Stimulated activated naive CD4-positive, alpha-beta T cell (primary cell): ENCODE measurements at regions not wholly inside any gene's neighbourhood (a gene's known extent, or its start where the extent isn't known, plus 50 kb on each side); places are given as distances from the start of the nearest gene placed in this dataset.

Source experiments
- DNase-seq, 6 experiments: peaks; one replicate each; lab custom pipeline; 2025; lab: John Stamatoyannopoulos, UW

- DNase-seq = no peak
Observed at GRCh38 chr5:56320686-56321085, 87.6 kb upstream of the ANKRD55 start.

DNA sequence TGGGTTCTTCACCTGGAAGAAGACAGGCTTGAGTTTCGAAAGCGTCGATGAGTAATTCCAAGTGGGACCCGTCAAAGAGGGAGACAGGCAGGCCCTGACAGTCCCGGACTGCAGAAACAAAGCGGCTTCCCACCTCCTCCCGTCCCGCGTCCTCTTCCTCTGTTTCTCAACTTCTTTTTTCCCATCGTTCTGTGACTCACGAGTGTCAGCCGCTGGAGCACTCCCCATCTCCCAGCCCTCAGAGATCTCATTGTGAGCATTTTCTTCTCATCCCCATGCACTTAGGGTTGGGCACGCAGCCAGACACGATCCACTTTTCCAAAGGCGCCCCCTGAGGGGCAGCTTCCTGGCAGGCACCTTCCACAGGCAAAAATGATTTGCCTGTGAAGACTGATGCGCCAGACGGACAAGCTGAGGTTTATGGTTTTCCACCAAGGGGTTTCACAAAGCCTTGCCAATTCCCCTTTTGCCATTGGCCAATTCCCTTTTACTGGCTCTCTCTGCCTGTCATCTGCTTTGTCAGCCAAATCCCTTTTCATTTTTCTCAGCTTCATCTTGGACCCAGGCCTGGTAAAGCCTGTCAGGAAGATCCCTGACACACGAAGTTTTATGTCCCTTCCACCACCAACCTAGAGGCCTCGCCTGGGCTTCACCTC is 86.5 kb upstream of the ANKRD55 start:
- DNase-seq = no peak

DNA sequence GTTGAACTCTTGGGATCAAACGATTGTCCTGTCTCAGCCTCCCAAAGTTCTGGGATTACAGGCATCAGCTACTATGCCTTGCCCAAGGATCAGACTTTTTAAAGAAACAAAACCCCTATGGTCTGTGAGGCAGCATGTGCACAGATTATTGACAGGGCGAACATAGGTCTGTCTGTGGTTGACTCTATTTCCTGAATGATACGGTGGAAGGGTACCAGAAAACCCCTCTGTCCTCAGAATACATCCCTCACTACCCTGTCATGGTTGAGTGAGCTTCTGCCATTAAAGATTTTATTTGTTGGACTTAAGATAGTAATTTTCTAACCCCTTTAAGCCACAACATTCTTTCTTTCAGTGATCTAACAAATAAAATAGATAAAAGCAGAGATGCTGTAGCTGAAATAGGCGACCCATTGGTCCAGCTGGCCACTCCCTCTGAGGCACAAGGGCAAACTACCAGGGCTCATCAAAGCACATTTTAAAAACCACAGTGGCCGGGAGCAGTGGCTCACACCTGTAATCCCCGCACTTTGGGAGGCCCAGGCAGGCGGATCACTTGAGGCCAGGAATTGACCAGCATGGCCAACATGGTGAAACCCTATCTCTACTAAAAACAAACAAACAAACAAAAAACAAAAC is 84.9 kb upstream of the ANKRD55 start:
- DNase-seq = no peak

- peak in 3 of 6 experiments; percentile 1 to 39 (median 34) for DNase-seq
Observed at GRCh38 chr5:56316299-56316994, 83.3 kb upstream of the ANKRD55 start.

- peak in 1 of 6 experiments; percentile 13 for DNase-seq
Observed at GRCh38 chr5:56314529-56314928, 81.4 kb upstream of the ANKRD55 start.

GRCh38 chr5:56313596-56313995 is 80.5 kb upstream of the ANKRD55 start:
- DNase-seq = no peak

DNA sequence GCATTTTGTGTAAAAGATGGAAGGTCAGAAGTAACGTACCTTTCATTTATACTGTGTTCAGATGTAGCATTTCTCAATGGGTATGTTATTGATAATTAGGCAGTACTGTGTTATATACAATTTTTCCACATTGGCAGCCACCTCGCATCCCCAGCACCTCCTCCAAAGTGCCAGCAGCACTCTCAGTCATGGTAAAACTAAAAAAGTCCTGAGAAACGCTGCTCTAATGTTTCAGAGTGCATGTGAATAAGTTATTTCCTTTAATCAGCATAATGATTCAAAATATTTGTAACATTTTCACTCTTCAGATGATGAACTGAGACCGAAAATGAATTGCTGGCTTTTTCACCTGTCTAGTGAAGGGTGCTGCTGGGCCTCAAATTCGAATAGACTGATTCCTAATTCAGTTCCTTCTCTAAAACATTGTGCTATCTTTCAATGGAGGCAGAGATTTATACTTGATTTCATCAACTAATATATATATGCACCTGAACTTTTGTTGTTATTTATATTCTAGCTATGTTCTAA is 79.9 kb upstream of the ANKRD55 start:
- DNase-seq = no peak

DNA sequence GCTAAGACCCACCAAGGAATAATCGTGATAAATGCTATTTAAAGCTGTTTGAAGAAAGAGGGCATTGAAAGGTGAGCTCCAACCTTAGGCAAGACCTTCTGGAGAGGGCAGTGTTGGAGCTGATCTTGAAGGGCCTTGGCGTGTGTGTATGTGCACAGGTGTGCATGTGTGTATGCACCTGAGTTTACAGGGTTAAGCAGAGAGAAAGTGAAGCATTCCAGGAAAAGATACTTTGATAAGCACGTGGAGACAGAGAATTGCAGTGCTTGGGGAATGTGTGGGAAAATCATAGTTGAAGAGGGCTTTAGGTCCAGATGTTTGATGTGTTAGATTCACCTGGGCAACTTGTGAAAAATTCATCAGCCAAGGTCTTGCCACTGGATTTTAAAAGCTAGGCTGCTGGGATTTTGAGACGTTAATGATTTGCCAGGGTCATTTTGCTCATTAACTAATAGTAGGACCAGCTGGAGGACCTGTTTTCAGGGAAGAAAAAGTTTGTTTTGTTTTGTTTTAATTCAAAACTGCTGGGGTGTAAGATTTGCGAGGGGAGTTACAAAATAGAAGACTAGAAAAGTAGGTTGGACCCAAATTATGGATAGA is 78.3 kb upstream of the ANKRD55 start:
- DNase-seq = no peak

DNA sequence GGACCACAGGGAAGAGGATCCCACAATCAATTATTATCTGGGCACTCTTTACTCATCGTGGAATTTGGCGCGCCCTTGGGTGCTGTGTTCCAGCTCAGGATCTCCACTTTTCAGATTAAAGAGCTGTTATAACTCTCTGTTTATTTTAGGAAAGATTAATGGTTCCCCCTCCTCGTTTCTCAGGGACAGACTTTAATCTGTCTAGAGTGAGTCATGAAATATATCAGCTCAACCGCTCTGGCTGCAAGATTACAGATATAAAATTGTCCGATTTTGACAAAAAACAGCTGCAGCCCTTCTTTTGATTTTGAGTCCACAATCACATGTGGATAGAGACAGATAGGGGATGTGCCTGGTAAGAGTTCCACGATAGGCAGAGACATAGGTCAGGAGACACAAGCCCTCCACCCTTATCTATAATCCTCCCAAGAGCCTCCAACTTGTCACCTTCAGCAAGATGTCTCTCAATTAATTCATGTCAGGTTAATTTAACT is 77.6 kb upstream of the ANKRD55 start:
- no peak for DNase-seq

DNA sequence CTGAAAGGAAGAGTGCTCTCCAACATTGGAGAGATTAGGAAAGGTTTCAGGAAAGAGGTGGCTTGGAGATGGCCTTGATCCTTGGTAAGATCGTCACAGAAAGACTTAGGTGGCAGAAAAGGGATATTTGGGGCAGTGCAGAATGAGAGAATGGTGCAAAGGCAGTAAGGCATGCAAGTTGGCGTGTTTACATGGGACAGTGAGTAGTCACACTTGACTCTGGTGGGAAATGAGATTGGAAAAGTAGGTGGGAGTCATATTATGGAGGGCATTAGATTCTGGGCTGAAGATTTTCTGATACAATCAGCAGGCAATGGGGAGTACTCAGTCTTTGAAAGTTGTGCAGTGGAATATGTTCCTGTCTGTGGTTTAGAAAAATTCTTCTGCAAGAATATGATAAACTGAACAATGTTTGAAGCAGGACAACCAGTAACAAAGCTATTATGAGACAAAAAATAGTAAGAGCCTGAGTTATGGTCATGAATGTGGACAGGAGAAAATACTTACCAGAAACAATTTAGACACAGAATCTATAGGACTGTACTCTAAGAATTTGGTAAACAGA is 76.2 kb upstream of the ANKRD55 start:
- DNase-seq = no peak

DNA sequence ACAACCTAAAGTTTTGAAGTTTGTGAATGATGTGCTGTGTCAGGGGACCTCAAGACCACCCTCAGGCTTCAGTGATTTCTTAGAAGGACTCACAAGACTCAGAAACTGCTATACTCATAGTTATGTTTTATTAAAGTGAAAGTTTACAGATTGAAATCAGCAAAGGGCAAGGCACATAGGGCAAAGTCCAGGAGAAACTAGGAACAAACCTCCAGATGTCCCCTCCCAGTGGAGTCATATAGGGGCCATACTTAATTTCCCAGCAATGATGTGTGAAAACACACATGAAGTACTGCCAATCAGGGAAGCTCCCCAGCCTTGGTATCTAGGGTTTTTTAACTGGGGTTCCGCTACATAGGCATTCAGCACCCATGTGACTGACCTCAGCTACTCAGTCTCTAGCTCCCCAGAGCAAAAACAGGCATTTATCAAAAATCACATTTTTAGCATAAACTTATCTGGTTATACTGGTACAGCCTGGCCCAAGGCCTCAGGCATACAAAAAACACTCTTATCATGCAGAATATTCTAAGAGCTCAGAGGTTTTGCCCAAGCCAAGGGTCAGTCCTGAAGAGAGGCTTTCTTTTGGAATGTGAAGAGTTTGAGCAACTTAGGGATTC is 74.7 kb upstream of the ANKRD55 start:
- no peak for DNase-seq

- DNase-seq = no peak
Observed at GRCh38 chr5:56306433-56307150, 73.5 kb upstream of the ANKRD55 start.

GRCh38 chr5:56305001-56305950 is 72.1 kb upstream of the ANKRD55 start:
- no peak for DNase-seq

- DNase-seq = no peak
Observed at GRCh38 chr5:56303511-56303910, 70.4 kb upstream of the ANKRD55 start.

GRCh38 chr5:56302027-56302426 is 68.9 kb upstream of the ANKRD55 start:
- DNase-seq = no peak

GRCh38 chr5:56301069-56301468 is 67.9 kb upstream of the ANKRD55 start:
- DNase-seq = no peak

- no peak for DNase-seq
Observed at GRCh38 chr5:56299212-56299611, 66.1 kb upstream of the ANKRD55 start.

DNA sequence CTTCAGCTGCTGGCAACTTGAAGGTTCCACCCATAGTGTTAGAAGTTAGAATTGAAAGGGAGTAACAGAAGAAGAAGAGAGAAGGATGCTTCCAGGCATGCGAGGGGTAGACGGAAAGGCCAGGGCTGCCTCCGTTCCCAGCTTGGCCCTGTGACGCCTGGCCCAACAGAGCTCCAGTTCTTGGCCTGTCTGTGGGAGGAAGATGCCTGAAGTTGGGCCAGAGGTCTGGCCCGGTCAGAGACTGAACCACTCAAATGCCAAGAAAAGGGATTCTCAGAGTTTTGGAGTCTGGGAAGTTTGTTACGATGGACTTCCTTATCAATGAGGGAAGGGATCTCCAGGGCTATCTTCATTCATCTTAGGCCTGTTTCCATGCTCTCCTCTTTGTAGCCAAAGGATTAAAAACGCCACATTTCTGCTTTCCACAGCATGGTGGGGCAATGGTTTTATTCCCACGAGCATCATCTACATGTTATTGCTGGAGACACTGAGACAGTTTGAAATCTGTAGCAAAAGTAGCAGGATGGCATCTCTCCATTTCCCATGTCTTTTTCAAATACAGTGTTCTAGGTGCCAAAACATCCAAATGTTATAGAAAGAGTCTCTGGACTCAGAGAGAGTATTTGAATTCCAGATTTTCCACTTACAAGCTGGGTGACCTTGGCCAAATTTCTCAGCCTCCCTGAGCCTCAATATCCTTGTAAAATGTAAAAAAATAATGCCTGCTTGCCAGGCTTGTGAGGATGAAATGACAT is 65.4 kb upstream of the ANKRD55 start:
- no peak for DNase-seq

GRCh38 chr5:56297851-56298250 is 64.7 kb upstream of the ANKRD55 start:
- no peak for DNase-seq
